ENCODE measurements at regions not wholly inside any gene's neighbourhood (a gene's known extent, or its start where the extent isn't known, plus 50 kb on each side); places are given as distances from the start of the nearest gene placed in this dataset.
A peak's percentile ranks its signal among the peaks of the same experiment; 100 is the strongest.

GRCh38 chr4:137209240-137209639, 323.1 kb downstream of the PCDH18 start:
- DNase-seq = no peak

GRCh38 chr4:137206781-137207180, 325.5 kb downstream of the PCDH18 start:
- DNase-seq = no peak

- DNase-seq = no peak
These were observed 328.7 kb downstream of the PCDH18 start for GRCh38 chr4:137203601-137204000.

GRCh38 chr4:137200322-137200721, 332.0 kb downstream of the PCDH18 start:
- DNase-seq = no peak

GRCh38 chr4:137198791-137199190, 333.5 kb downstream of the PCDH18 start:
- no peak for DNase-seq

GRCh38 chr4:137194670-137195069, 337.6 kb downstream of the PCDH18 start:
- DNase-seq = no peak

GRCh38 chr4:137193564-137193963, 338.7 kb downstream of the PCDH18 start:
- DNase-seq = no peak

GRCh38 chr4:137181293-137181899, 350.9 kb downstream of the PCDH18 start:
- DNase-seq = no peak

- no peak for DNase-seq
These were observed 351.9 kb downstream of the PCDH18 start for GRCh38 chr4:137180349-137180748.

- DNase-seq = no peak
These were observed 375.5 kb downstream of the PCDH18 start for GRCh38 chr4:137156807-137157206.

- no peak for DNase-seq
These were observed 376.2 kb downstream of the PCDH18 start for GRCh38 chr4:137156054-137156453.

- DNase-seq = no peak
These were observed 401.1 kb downstream of the PCDH18 start for GRCh38 chr4:137131201-137131600.

- no peak for DNase-seq
These were observed 402.4 kb downstream of the PCDH18 start for GRCh38 chr4:137129845-137130244.

- no peak for DNase-seq
These were observed 402.9 kb downstream of the PCDH18 start for GRCh38 chr4:137129441-137129840.

GRCh38 chr4:137125011-137125410, 407.3 kb downstream of the PCDH18 start:
- DNase-seq = no peak

- DNase-seq = peak in 4 of 51 donors; percentile 3 to 29 (median 13)
These were observed 407.9 kb downstream of the PCDH18 start for GRCh38 chr4:137124278-137124932.

- no peak for DNase-seq
These were observed 409.4 kb downstream of the PCDH18 start for GRCh38 chr4:137122876-137123275.

GRCh38 chr4:137116144-137116543, 416.1 kb downstream of the PCDH18 start:
- DNase-seq = no peak

GRCh38 chr4:137106733-137107132, 425.6 kb downstream of the PCDH18 start:
- DNase-seq = no peak

- no peak for DNase-seq
These were observed 426.0 kb downstream of the PCDH18 start for GRCh38 chr4:137106287-137106686.

- no peak for DNase-seq
These were observed 441.3 kb downstream of the PCDH18 start for GRCh38 chr4:137090951-137091350.

GRCh38 chr4:137083571-137084135, 448.6 kb downstream of the PCDH18 start:
- no peak for DNase-seq

- no peak for DNase-seq
These were observed 450.2 kb downstream of the PCDH18 start for GRCh38 chr4:137082061-137082460.
